UCSD-AML1 (cell line): ENCODE measurements at regions not wholly inside any gene's neighbourhood (a gene's known extent, or its start where the extent isn't known, plus 50 kb on each side); places are given as distances from the start of the nearest gene placed in this dataset.
"Not testable (repeated sequence)": the region's sequence is repeated elsewhere in the genome, so short reads cannot be mapped to it uniquely, and the experiment has no call there.

Experiments
- DNase-seq: peaks from one replicate; lab custom pipeline; 2025; ENCODE audit not compliant: unreplicated experiment; lab: John Stamatoyannopoulos, UW

GRCh38 chr5:17080361-17080760, 137.1 kb upstream of the BASP1 start:
- no peak for DNase-seq

- DNase-seq = no peak
Measured at GRCh38 chr5:17081142-17081541, 136.3 kb upstream of the BASP1 start.

- not testable (repeated sequence) for DNase-seq
Measured at GRCh38 chr5:17083276-17083675, 134.2 kb upstream of the BASP1 start.

- DNase-seq = no peak
Measured at GRCh38 chr5:17087035-17087434, 130.4 kb upstream of the BASP1 start.

- DNase-seq = no peak
Measured at GRCh38 chr5:17088051-17088450, 129.4 kb upstream of the BASP1 start.

GRCh38 chr5:17089001-17089400, 128.4 kb upstream of the BASP1 start:
- DNase-seq = no peak

GRCh38 chr5:17089690-17090089, 127.7 kb upstream of the BASP1 start:
- DNase-seq = no peak

- peak; percentile 17 for DNase-seq
Measured at GRCh38 chr5:17090839-17091238, 126.6 kb upstream of the BASP1 start.

GRCh38 chr5:17094830-17095229, 122.6 kb upstream of the BASP1 start:
- DNase-seq = no peak

GRCh38 chr5:17096952-17097695, 120.3 kb upstream of the BASP1 start:
- DNase-seq = no peak

- no peak for DNase-seq
Measured at GRCh38 chr5:17099946-17100345, 117.5 kb upstream of the BASP1 start.

- DNase-seq = no peak
Measured at GRCh38 chr5:17103461-17103860, 114.0 kb upstream of the BASP1 start.

GRCh38 chr5:17105744-17106418, 111.5 kb upstream of the BASP1 start:
- no peak for DNase-seq

GRCh38 chr5:17106521-17106920, 110.9 kb upstream of the BASP1 start:
- DNase-seq = no peak

GRCh38 chr5:17112091-17112716, 105.2 kb upstream of the BASP1 start:
- not testable (repeated sequence) for DNase-seq

- DNase-seq = no peak
Measured at GRCh38 chr5:17113174-17113958, 104.1 kb upstream of the BASP1 start.

GRCh38 chr5:17114233-17114632, 103.2 kb upstream of the BASP1 start:
- DNase-seq = no peak

GRCh38 chr5:17114715-17115599, 102.5 kb upstream of the BASP1 start:
- DNase-seq = no peak

- DNase-seq = no peak
Measured at GRCh38 chr5:17115855-17116254, 101.6 kb upstream of the BASP1 start.

GRCh38 chr5:17118631-17119030, 98.8 kb upstream of the BASP1 start:
- DNase-seq = peak; percentile 82
